ENCODE measurements at regions not wholly inside any gene's neighbourhood (a gene's known extent, or its start where the extent isn't known, plus 50 kb on each side); places are given as distances from the start of the nearest gene placed in this dataset.
"Not testable (repeated sequence)": the region's sequence is repeated elsewhere in the genome, so short reads cannot be mapped to it uniquely, and the experiment has no call there.

DNA sequence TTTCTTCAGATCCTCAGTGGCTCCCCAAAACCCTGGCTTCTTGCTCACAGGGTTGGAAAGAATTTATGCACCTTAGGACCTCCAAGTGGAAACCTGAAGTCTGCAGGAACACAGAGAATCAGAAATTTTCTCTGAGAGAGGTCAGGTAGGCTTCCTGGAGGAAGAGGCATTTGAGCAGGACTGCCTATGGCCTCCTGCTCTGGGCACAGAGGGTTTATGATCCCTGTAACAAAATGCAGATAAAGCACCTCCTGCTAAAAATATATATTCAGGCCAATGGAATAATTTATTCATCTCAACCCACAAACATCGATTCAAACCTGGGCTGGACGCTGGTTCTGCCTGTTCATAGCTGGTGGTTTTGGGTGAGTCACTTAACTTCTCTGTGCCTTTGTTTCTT lies 68.1 kb upstream of the FGF3 start:
- DNase-seq (ENCODE audit: low spot score) = no peak

DNA sequence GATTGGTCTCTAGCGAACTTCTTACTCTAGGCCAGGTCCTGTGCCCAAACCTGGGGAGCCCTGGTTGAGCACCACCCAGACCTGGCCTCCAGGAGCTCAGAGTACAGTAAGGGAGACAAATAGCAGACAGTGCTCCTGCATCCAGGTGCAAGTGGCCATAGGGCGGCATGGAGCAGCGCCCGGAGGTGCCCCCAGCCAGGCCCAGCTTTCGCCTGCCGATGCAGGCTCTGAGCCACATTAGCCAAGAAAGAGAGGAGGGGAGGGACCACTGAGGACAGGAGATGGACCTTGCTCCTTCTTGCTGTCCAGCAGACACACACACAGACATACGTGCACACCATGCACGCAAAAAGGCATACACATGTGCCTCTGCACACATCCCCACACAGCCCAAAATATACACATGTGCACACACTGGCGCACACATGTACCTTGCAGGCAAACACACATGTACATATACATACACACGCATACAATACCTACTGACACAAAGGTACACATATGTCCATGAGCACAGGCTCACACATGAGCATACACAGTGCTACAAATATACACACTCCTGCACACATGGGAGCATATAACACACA lies 68.7 kb upstream of the FGF3 start:
- no peak for DNase-seq (ENCODE audit: low spot score)

DNA sequence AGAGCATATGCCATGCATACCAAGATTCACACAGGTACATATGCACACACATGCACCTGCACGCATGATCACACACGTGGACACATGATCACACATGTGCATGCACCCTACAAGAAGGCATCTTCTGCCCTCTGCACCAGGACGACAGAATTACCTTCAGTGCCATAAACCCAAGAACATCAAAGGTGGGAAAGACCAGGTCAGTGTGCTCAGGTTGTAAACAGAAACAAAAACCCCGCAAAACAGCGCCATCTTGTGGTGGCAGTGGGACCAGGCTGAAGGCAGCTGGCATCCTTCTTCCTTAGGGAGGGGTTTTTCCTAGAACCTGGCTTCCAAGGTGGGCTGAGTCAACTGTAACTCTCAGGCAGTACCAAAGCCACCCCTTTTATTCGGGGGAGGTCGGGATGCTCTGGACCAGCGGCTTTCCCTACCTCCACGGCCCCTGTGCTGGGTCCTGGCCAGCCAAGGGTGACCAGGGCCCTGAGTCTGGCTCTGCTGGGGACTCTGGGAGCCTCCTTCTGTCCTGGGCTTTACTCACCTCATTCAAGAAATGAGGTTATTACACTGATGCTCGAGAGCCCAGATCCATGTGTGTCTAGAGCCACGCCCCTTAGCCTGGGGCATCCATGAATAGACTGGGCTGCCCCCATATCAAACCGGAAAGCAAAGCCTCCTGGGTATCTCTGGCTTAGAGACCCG lies 69.4 kb upstream of the FGF3 start:
- peak; percentile 74 for DNase-seq (ENCODE audit: low spot score)

DNA sequence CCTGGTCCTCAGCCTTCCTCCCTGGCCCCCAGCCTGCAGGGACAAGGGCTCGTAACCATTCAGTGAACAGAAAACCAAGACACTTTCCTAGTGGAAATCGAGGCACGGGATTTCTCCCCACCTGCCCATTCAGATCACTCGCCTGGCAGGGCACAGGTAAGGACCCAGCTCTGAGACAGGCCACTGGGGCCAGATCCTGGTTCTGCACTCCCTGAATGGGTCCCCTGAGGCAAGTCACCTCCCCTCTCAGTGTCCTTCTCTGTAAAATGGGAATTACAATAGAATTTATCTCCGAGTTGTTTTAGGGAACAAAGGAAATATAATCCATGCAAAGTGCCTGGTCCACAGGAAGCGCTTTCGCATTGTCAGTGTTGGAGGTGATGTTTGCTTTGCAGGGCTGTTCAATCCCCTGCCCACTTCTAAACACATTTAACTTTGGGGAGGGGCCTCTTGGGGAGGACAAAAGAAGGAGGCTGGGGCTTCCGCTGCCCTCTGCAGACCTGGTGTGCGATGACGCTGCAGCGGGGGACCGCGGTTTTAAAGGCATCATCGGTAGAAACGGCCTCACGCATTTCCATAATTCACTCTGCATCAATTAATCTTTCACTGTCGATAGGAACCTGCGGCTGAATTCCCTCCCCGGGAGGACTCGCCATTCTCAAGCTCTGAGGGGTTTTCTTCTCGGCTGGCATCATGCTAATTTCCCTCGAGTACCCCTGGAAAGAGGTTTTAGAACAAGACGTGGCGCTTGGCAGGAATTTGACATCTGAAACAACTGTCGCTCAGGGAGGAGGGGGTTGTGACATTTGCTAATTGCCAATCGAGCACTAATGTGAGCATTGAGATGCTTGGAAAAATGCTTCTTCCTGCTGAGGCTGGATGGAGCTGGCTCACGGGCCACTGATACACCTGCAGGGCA lies 70.4 kb upstream of the FGF3 start:
- no peak for DNase-seq (ENCODE audit: low spot score)

DNA sequence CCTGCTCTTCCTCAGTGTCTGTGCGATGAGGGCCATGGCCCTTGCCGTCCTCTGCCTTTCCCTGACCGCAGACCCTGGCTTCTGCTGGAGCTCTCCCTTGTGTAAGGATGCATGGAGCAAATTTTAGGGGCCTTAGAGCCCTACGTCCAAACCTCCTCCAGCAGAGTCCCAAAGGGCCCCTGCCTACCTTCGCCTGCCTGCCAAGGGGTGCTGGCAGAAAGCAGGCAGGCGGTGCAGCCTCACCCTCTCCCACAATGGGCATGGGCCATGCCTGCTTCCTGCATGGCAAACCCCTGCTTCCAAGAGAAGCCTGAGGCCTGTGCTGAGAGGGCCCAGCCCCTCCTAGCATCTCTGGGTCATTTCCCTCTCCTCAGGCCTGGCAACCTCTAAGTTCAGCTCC lies 71.3 kb upstream of the FGF3 start:
- no peak for DNase-seq (ENCODE audit: low spot score)

DNA sequence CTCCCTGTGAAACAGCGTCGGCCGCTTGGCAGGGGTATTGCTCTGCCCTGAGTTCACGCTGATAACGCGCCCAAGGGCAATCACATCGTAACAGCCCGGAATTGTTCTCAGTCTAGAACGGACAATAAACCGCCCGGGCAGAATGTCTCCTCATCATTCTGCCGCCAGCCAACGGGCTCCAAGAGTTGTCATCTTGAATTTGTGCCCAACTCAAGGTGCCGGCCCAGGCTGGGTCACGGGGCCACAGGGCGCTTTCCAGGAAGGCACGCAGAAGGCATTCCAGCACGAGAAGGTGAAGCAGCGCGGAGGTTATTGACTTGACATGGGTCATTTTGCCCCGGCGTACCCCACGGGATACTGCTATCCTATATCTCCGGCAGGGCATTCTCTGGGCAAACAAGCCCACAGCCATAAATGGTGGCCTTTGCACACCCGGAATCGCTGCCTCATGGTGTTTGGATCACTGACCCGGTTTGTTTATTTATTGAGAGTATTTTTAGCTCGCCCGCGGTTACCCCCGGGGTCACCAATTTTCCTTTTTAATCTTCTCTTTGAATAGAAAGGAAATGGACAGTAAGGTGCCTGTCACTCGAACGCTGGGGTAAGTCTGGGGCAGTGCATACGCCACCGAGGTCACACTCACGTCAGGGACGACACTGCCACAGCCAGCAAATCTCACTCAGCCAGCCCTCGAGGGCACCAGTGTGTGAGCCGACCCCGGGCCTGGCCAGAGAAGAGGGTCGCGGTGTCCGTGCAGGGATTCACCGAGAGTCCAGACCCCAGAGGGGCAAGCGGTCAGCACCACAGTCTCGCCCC lies 72.4 kb upstream of the FGF3 start:
- DNase-seq (ENCODE audit: low spot score) = no peak

DNA sequence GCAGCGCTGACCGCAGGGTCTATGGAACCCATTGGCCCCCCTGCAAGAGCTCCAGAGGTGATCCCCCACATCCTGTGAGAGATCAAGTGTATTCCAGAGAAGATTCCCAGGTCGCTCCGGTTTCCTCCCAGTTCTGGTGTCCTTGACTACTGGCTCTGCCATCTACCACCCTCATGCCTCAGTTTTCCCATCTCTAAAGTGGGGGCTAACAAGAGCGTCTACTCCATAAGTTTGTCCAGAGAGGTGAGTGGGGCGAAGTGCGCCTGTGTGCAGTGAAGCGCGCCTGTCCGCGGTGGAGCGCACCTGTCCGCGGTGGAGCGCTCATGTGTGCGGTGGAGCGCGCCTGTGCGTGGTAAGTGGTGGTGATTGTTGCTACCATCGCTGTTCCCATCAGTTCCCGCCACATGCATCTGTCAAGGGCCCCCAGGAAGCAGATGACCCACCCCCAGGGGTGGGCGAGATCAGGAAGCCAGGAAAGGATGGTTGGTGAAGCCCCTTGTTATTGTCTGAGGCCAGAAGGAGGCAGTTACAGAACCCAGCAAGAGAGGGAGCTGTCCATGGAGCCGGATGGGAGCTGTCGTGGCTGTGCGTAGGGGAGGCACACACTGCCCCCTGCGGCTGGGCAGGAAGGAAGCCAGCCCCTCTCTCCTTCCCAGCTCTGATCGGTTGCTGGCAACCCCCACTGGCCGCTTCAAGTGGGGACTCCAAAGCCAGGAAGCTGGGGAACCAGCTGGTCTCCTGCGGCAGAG lies 73.2 kb upstream of the FGF3 start:
- DNase-seq (ENCODE audit: low spot score) = no peak

DNA sequence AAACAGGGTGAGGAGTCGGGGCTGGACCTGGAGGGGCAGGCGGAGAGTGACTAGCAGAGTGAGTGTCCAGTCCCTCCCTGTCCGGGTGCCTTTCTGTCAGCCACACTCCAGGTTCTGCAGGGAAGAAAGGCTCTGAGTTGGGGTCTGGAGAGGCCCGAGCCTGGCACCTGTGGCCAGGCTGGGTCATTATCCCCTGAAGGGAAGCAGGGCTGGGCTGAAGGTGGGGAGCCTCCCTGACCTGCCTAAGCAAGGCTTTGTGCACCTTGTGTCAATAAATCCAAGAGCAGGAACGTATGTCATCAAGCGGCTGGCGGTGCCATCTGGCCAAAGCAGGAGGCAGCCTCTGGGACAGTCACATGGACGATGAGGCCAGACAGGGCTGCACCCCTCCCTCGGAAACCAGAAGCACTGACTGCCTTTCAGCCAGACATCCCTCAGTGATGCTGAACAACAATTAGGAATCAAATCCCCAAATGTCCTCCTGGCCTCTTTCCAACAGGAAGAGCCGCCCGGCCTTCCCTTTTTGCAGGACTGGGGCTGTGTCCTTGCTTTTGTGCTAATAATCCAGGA lies 73.9 kb upstream of the FGF3 start:
- DNase-seq (ENCODE audit: low spot score) = no peak

DNA sequence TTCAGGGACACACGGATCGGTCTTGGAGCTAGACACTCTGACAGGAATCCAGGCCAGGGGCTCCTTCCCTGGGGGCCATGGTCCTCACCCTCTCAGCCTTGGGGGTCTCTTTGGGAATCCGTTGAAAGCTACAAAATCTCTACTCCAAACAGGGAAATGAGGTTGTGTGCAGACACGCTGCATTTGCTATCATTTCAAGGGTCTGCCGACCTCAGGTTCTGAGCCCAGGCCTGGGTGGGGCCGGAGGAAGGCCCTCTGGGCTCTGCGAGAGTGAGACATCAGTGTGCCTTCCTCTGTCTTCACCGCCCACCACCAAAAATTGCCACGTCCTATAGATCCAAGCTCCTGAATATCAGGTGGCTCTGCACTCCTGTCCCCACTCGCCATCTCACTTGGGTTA lies 74.4 kb upstream of the FGF3 start:
- DNase-seq (ENCODE audit: low spot score) = no peak

DNA sequence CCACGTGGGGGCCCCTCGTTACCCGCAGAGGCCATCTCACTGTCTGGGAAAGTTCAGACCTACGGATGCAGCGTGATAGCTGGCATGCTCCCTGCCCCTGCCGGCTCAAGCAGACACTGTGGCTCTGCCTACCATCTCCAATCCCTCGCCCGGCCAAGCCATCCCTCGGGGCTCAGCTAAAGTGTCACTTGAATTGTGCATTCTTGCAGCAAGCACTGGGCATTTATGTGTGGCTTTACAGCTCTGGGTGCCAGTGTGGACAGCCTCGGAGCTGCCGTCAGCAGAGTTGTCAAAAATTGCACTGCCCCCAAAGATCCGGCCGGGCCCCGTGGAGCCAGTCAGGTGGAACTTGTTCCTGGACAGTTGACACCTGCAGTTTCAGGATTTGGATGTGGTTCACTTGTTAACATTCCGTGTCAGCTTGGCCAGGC lies 75.0 kb upstream of the FGF3 start:
- no peak for DNase-seq (ENCODE audit: low spot score)

DNA sequence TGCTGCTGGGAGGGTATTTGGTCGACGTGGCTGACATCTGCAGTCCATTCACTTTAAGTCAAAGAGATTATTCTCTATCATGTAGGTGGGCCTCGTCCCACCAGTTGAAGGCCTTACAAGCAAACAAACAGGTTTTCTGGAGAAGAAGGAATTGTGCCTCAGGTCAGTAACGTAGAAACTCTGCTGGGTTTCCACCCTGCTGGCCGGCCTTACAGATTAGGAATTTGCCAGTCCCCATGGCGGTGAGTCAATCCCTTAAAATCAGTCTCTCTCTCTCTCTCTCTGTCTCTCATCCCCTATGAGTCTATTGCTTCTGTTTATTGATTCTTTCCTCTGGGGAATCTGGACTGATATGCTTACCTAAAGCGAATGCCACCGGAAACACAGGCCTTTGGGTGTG lies 75.4 kb upstream of the FGF3 start:
- DNase-seq (ENCODE audit: low spot score) = no peak

DNA sequence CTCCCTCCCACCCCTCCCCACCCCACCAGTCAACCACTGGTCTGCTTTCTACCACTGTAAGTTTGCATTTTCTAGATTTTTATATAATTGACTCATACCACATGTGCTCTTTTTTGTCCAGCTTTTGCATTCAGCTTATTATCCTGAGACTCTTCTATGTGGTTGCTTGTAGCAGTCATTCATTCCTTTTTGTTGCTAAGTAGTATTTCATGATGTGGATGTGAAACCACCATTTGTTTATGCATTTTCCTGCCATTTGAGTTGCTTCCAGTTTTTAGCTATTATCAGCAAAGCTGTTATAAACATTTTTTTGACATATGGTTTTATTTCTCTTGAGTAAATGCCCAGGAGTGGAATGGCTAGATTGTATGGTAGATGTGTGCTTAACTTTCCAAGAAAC lies 77.0 kb upstream of the FGF3 start:
- DNase-seq (ENCODE audit: low spot score) = no peak

DNA sequence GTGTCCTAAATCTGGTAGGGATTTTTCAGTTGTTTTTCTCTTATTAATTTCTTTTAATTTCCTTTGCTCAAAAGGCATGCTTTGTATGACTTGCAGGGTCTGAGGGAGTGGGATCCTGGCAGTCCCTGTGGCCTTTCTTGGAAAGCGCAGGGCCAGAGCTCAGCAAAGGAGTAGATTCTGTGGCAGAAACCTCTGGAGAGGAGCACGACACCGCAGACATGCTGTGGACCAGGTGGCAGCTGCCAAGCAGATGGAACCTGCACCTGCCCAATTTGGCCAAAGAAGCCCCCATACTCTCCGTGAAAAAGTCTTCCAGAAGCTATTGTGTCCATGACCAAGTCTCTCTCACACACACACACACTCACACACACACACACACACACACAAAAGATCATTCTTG lies 78.9 kb upstream of the FGF3 start:
- no peak for DNase-seq (ENCODE audit: low spot score)

DNA sequence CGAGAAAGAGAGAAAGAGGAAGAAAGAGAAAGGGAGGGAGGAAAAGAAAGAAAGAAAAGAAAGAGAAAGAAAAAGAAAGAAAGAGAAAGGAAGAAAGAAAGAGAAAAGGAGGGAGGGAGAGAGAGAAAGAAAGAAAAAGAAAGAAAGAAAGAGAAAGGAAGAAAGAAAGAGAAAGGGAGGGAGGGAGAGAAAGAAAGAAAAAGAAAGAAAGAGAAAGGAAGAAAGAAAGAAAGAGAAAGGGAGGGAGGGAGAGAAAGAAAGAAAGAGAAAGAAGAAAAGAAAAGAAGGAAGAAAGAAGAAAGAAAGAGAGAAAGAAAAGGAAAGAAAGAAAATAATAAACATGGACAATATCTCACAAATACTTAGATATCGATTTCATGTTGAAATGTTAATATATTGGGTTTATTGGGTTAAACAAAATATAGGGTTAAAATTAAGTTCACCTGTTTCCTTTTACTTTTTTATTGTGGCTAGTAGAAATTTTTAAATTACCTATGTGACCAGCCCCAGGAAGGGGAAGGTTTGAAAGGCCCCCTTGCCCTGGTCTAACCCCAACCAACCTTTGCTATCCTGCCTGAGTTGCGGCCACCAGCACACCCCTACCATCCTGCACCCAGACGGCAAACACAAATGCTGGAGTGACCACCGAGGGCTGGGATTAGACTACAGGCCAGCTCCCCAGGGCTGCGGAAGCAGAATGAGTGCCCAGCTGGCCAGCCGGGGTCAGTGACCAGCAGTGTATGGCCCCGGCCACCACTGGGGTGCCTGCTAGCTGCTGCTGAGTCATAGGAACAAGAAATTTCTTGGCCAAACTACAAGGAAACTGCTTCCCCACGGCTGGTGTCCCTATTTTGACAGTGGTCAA lies 81.0 kb upstream of the FGF3 start:
- DNase-seq (ENCODE audit: low spot score) = no peak

DNA sequence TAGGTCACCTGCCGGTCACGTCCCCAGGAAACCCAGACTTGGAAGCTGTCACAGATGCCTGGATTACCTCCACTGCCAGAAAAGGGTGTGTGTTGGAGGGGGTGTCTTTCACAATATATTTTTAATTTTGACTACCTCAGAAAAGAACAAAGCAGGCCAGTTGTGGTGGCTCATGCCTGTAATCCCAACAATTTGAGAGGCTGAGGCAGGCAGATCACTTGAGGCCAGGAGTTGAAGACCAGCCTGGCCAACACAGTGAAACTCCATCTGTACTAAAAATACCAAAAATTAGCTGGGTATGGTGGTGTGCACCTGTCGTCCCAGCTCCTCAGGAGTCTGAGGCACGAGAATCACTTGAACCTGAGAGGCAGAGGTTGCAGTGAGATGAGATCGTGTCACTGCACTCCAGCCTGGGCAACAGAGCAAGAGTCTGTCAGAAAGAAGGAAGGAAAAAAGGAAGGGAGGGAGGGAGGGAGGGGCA lies 81.6 kb upstream of the FGF3 start:
- DNase-seq (ENCODE audit: low spot score) = not testable (repeated sequence)

DNA sequence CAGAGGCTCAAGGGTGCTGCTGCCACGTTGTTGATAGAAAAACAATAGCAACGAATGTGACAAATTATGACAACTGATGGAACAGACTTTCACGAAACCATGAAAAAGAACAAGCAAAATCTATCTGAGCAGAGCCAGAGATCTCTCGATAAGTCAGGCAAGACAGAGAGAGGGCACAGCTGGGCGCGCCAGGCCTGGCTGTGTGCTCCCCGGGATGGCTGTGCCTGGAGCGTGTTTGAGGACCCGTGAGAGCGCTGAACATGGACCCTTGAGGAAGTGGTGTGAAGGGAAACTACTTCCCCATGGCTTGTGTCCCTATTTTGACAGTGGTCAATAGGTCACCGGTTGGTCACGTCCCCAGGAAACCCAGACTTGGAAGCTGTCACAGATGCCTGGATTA lies 83.1 kb upstream of the FGF3 start:
- DNase-seq (ENCODE audit: low spot score) = no peak

DNA sequence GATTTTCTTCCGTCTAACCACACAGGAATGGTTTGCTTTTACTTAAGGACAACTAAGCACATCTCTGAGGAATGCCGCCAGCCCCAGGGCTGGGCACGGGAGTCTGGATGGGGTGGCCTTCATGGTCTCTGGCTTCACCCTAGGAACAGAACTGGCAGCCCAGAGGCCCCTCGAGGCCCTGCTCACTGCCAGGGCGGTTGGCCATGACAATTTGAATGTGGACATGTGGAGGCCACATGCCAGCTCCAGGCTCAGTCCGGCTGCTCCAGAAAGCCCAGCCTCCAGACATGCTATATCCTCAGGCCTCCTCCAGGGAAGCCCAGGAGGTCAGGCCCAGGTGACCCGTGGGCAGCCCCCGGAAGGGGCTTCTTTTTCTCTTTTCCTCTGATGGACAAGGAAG lies 84.0 kb upstream of the FGF3 start:
- DNase-seq (ENCODE audit: low spot score) = no peak

DNA sequence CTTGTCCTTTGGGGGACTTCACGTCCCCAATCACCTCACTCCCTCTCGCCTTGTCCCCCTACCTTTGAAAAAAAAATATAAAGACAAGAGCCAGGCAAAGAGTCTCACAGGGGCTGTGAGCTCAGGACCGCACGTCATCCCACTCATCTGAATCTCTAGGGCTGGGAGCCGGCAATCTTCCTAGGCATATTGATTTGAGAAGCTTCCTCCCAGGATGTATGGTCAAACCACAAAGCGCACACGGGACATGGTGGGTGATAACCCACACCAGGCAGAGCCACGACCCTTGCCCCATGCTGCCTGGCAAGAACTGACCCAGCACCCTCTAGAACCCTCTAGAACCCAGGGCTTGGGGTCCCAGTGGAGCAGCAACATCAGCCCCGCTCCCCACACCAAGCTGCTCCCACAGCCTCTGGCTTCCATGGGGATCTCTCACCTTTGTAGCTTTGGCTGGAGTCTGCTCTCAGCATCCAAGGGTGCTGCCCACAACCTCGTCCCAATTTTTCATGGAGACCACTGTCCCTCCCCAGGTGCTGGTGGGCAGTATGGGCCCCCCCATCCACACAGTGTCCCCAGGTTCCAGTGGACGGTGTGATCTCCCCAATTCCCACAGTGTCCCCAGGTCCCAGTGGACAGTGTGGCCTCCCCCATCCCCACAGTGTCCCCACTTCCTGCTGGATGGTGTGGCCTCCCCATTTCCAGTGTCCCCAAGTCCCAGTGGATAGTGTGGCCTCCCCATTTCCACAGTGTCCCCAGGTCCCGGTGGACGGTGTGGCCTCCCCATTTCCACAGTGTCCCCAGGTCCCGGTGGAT lies 85.2 kb upstream of the FGF3 start:
- no peak for DNase-seq (ENCODE audit: low spot score)

DNA sequence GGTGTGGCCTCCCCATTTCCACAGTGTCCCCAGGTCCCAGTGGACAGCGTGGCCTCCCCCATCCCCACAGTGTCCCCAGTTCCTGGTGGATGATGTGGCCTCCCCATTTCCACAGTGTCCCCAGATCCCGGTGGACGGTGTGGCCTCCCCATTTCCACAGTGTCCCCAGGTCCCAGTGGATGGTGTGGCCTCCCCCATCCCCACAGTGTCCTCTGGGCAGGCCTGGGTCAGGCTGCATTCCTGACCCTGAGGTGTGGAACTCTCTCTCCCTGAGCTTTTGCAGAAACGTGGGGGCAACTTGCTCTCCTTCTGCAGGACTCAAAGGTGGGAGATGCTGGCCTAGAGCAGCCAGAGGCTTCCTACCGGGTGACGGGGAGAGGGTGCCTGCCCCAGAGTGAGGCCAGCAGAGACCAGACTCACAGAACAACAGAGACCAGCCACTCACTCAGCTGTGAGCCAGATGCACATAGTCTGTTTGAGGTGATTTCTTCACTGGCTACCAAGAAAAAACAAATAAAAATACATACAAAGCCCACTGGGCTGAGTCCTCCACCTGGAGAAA lies 85.8 kb upstream of the FGF3 start:
- no peak for DNase-seq (ENCODE audit: low spot score)

Data from germinal center (tissue), 1 donor.